OCI-LY7 (cell line): ENCODE measurements at regions not wholly inside any gene's neighbourhood (a gene's known extent, or its start where the extent isn't known, plus 50 kb on each side); places are given as distances from the start of the nearest gene placed in this dataset.

ENCODE experiments used
- BruUV-seq: library from RNA; stranded (reverse); fragments of 400-500 nt; replicated peaks from 2 replicates; lab custom pipeline; 2021; lab: Mats Ljungman, UMichigan
- CTCF ChIA-PET: fragments of 300-600 bp; sonication (Branson Sonifier 250); formaldehyde crosslinking; loops from one replicate; lab custom pipeline; 2022; ENCODE audit warnings: antibody characterized with exemption; ENCODE audit not compliant: unreplicated experiment; lab: Charles Lee
- POLR2A ChIA-PET: fragments of 300-600 bp; sonication (Branson Sonifier 250); formaldehyde crosslinking; loops from one replicate; lab custom pipeline; 2022; ENCODE audit warnings: antibody characterized with exemption; lab: Charles Lee
- DNase-seq: peaks from one replicate; pipeline ENCODE4 v3.0.0-alpha.2; 2015; ENCODE audit warnings: low spot score
- H2AFZ ChIP-seq: fragments of 200-600 bp; sonication (generic), shearing (Covaris generic); 2 replicates; pipeline ENCODE4 v1.6.1; 2014; ENCODE audit warnings: mild to moderate bottlenecking, antibody characterized with exemption, low read length, moderate library complexity
- H3K27ac ChIP-seq: fragments of 200-600 bp; sonication (generic); 2 replicates; pipeline ENCODE4 v1.5.1; 2014; ENCODE audit warnings: mixed run types, low read depth, mild to moderate bottlenecking, moderate library complexity, low read length, inconsistent platforms; ENCODE audit not compliant: poor library complexity, severe bottlenecking
- H3K36me3 ChIP-seq: fragments of 200-600 bp; sonication (generic); 2 replicates; pipeline ENCODE4 v1.6.1; 2014; ENCODE audit warnings: mild to moderate bottlenecking, antibody characterized with exemption, low read length, moderate library complexity, mixed read lengths; ENCODE audit not compliant: insufficient read depth
- H3K4me1 ChIP-seq: fragments of 200-600 bp; sonication (generic); 2 replicates; pipeline ENCODE4 v1.5.1; 2014; ENCODE audit warnings: mild to moderate bottlenecking, low read length; ENCODE audit not compliant: insufficient read depth, poor library complexity, severe bottlenecking
- H3K4me2 ChIP-seq: fragments of 200-600 bp; sonication (generic); 2 replicates; pipeline ENCODE4 v1.6.1; 2014; ENCODE audit warnings: mild to moderate bottlenecking, low read length
- H3K4me3 ChIP-seq: fragments of 200-600 bp; sonication (generic); 2 replicates; pipeline ENCODE4 v1.5.1; 2014; ENCODE audit warnings: mild to moderate bottlenecking, low read depth, low read length; ENCODE audit not compliant: poor library complexity, severe bottlenecking
- H3K79me2 ChIP-seq: fragments of 200-600 bp; sonication (generic); 2 replicates; pipeline ENCODE4 v1.6.1; 2016; ENCODE audit warnings: low read depth, mild to moderate bottlenecking, low read length, moderate library complexity, mixed read lengths; ENCODE audit not compliant: insufficient read depth
- H3K9me2 ChIP-seq: fragments of 200-600 bp; sonication (generic); 2 replicates; pipeline ENCODE4 v1.6.1; 2016; ENCODE audit warnings: mild to moderate bottlenecking, low read length, mixed read lengths; ENCODE audit not compliant: insufficient read depth
- H3K9me3 ChIP-seq: fragments of 200-600 bp; sonication (generic); 2 replicates; pipeline ENCODE4 v1.6.1; 2014; ENCODE audit warnings: mild to moderate bottlenecking, mixed run types, low read length, mixed read lengths
- H4K20me1 ChIP-seq: fragments of 200-600 bp; sonication (generic); 2 replicates; pipeline ENCODE4 v1.6.1; 2014; ENCODE audit warnings: mild to moderate bottlenecking, antibody characterized with exemption, low read length, moderate library complexity, mixed read lengths; ENCODE audit not compliant: insufficient read depth
- CTCF ChIP-seq: fragments of 200-600 bp; sonication (generic); conservative IDR thresholded peaks from 2 replicates; pipeline ENCODE4 v1.5.1; 2014; ENCODE audit warnings: mild to moderate bottlenecking, antibody characterized with exemption, low read length, moderate library complexity, mixed read lengths
- EZH2phosphoT487 ChIP-seq: fragments of 200-600 bp; sonication (generic); IDR thresholded peaks from 2 replicates; pipeline ENCODE4 v1.6.1; 2018; ENCODE audit warnings: low read depth, borderline replicate concordance, mild to moderate bottlenecking, mixed run types, antibody characterized with exemption, low read length, moderate library complexity, mixed read lengths
- intact Hi-C: fragments of 100-400 bp; cut with micrococcal nuclease; formaldehyde crosslinking; loops from one replicate; pipeline ENCODE4 v1.10.0; 2022; ENCODE audit not compliant: unreplicated experiment

- H3K4me2 ChIP-seq: no peak overlapping the region
- CTCF ChIA-PET: no interaction called here
- no peak overlapping the region for H3K27ac ChIP-seq
- no peaks in the 10 kb centered on the region for H3K79me2 ChIP-seq
- intact Hi-C loops: no loop called here
- no TSS peak for BruUV-seq
- peaks cover 42% of the 10 kb centered on the region for H3K4me1 ChIP-seq
- H2AFZ ChIP-seq: no peak overlapping the region
- POLR2A ChIA-PET: no interaction called here
- TF ChIP-seq EZH2phosphoT487 (no peak), CTCF (no peak)
- H4K20me1 ChIP-seq: no peaks in the 10 kb centered on the region
- DNase-seq: peak; percentile 25
- 0 out of 2 replicates have a peak, but pooled peaks cover 6% of the 10 kb centered on the region for H3K9me3 ChIP-seq
- no peaks in the 10 kb centered on the region for H3K9me2 ChIP-seq
- H3K36me3 ChIP-seq: no peaks in the 10 kb centered on the region
- no peak overlapping the region for H3K4me3 ChIP-seq
These were observed 90.7 kb upstream of the ADRA2C start for GRCh38 chr4:3675251-3676115.

- POLR2A ChIA-PET: no interaction called here
- no peaks in the 10 kb centered on the region for H4K20me1 ChIP-seq
- no peak for TF ChIP-seq EZH2phosphoT487
- TF ChIP-seq CTCF: no peak
- H2AFZ ChIP-seq: no peak overlapping the region
- 0 out of 2 replicates have a peak, but pooled peaks cover 6% of the 10 kb centered on the region for H3K9me3 ChIP-seq
- no peak overlapping the region for H3K4me3 ChIP-seq
- CTCF ChIA-PET: no interaction called here
- H3K4me1 ChIP-seq: peaks cover 32% of the 10 kb centered on the region
- H3K9me2 ChIP-seq: no peaks in the 10 kb centered on the region
- no peak overlapping the region for H3K4me2 ChIP-seq
- H3K79me2 ChIP-seq: no peaks in the 10 kb centered on the region
- no peaks in the 10 kb centered on the region for H3K36me3 ChIP-seq
- DNase-seq: no peak
- H3K27ac ChIP-seq: no peak overlapping the region
- no TSS peak for BruUV-seq
- intact Hi-C loops: no loop called here
These were observed 91.7 kb upstream of the ADRA2C start for GRCh38 chr4:3674479-3674851.

- Histone ChIP-seq H3K9me3 (0 out of 2 replicates have a peak, but pooled peaks cover 6% of the 10 kb centered on the region), H3K9me2 (no peaks in the 10 kb centered on the region), H4K20me1 (no peaks in the 10 kb centered on the region), H3K4me1 (peaks cover 26% of the 10 kb centered on the region), H3K36me3 (no peaks in the 10 kb centered on the region), H3K4me2 (no peak overlapping the region), H2AFZ (no peak overlapping the region), H3K4me3 (no peak overlapping the region), H3K79me2 (no peaks in the 10 kb centered on the region), H3K27ac (no peak overlapping the region)
- ChIA-PET POLR2A (no interaction called here), CTCF (no interaction called here)
- intact Hi-C loops: no loop called here
- no TSS peak for BruUV-seq
- DNase-seq: no peak
- TF ChIP-seq EZH2phosphoT487: no peak
- no peak for TF ChIP-seq CTCF
These were observed 92.3 kb upstream of the ADRA2C start for GRCh38 chr4:3673716-3674478.
